Left forelimb (tissue), 1 donor: ENCODE measurements at regions not wholly inside any gene's neighbourhood (a gene's known extent, or its start where the extent isn't known, plus 50 kb on each side); places are given as distances from the start of the nearest gene placed in this dataset.

Experiments used
- DNase-seq: peaks from one replicate; pipeline ENCODE4 v3.0.0-alpha.2; 2018; ENCODE audit warnings: low spot score

- DNase-seq, result no peak
These were observed 138.8 kb downstream of the AASDHPPT start for GRCh38 chr11:106216281-106216680.

DNA sequence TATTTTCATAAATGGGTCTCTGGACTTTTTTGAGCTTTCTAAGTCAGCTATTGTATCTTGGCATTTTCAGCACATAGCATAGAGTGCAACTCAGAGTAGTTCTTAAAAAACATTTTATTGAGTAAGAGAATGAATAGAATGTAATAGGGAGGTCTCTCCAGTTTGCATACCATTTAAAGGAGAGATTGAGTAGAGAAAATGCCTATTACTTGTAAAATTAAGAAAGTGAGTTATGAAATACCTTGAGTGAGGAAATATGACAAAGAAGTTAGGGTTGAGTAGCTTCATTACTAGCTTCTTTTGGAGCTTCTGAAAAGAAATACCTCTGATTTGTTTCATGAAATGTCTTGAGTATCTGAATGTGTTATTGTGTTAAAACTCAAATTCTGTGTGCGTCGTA, 140.0 kb downstream of the AASDHPPT start:
- no peak for DNase-seq

- DNase-seq, result no peak
These were observed 140.6 kb downstream of the AASDHPPT start for GRCh38 chr11:106218106-106218505.

DNA sequence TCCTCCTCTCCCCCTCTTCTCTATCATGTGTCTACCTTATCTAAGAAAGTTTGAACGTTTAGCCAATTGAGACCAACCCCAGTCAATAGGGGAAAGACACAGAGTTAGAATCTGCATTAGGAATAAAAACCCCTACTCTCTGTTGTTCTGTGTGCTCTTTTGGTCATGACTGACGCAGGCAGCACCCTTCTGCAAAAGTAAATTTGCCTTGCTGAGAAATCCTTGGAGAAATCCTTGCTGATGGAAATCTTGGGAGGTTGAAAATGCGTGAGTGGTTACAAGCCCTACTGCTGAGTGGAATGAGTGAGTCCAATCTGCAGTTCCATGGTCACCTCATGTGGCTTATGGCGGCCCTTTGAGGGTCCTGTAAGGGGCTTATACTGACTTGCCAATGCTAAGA, 145.2 kb downstream of the AASDHPPT start:
- DNase-seq, result no peak

DNA sequence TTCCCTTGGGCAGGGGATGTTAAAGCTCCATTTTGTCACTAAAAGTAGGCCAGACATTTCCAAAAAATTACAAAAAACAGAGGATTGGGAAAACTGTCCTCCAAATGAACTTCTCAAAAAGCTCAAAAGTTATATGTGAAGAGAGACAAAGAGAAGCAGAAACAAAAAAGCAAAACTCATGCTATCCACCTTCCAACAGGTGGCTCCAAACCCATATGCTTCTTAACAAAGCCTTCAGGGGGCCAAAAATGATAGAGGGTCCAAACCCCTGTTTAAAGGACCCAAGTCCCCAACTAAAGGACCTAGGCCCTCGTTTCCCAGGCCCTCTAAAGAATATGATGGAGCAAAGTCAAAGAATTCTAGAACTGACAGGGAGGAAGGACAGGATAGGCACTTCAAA, 146.7 kb downstream of the AASDHPPT start:
- no peak for DNase-seq

DNA sequence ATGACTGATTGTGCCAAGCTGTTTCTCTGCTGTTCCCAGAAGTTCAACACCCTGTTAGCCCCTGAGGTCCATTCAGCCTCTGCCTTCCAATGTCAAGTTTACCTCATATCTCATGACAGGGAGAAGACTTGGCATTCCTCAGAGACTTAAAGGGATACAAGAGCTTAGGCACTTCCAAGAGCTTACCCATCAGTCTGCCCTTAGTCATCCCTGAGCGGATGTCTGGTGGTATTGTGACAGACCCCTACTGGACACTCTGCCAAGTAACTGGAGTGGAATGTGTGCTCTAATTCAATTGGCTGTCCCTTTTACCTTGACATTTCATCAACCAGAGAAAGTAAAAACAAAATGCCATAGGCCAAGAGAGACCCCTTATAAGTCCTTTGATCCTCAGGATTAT, 151.5 kb downstream of the AASDHPPT start:
- no peak for DNase-seq

GRCh38 chr11:106231591-106231990, 154.1 kb downstream of the AASDHPPT start:
- no peak for DNase-seq

DNA sequence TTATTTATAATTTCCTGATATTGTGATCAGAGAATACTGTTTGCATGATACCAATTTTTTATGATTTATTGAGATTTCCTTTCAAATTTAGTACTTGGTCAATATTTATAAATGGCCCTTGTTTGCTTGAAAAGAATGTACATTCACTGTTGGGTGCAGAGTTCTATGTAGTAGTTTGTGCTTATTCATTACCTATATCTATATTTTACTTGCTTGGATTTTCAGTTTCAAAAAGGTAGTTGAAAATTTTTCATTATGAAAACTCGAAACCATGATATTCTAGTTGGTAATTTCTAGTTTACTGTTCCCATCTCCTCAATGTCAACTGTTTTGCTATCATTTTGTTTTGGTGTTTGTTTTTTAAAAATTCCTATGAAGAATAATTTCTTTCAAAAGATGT, 155.7 kb downstream of the AASDHPPT start:
- no peak for DNase-seq

- DNase-seq, result no peak
These were observed 157.3 kb downstream of the AASDHPPT start for GRCh38 chr11:106234794-106235193.

DNA sequence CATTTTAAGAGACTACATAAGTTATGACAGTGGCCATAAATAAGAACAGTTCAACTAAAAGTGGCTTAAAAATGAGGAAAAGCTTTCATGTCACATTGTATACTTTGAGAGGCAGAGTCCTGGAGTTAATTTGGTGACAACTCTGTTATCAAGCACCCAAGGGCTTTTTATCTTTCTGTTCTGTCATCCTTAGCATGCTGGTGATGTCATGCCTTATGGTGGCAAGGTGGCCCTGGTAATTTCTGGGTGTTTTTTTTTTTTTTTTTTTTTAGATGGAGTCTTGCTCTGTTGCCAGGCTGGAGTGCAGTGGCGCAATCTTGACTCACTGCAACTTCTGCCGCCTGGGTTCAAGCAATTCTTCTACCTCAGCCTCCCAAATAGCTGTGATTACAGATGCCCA, 158.8 kb downstream of the AASDHPPT start:
- DNase-seq, result no peak

GRCh38 chr11:106238704-106239360, 161.4 kb downstream of the AASDHPPT start:
- DNase-seq, result no peak

- DNase-seq, result no peak
These were observed 164.3 kb downstream of the AASDHPPT start for GRCh38 chr11:106241601-106242257.

DNA sequence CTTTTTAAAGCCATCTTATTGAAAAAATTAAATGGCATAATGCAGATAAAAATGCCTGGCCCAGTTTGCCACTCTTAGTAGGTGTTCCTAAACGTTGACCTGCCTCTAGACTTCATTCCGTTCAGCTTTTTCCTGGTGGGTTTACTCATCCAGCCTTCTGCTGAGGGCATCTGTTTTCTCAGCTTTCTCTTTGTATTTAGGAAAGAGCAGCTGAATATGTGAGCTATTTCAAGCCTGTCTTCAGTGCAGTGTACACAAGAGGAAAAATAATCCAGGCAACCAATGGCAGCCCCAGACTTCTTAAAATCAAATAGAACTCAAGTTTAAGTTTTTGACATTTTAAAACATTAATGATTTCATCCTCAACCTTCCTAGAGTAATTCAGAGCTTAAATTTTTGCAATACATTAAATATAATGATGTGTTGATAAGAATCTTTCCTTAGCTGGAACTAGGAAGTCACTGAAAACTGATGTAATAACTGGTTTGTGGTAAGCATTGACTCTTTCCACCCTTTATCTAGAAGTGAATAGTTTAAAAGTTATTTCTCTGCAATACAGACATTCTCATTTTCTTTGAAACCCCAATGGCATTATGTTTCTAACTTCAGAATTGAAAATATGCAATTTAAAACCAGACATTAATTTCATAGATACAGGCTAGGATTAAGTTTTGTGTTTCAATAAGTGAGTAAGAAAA, 165.4 kb downstream of the AASDHPPT start:
- DNase-seq, result no peak

DNA sequence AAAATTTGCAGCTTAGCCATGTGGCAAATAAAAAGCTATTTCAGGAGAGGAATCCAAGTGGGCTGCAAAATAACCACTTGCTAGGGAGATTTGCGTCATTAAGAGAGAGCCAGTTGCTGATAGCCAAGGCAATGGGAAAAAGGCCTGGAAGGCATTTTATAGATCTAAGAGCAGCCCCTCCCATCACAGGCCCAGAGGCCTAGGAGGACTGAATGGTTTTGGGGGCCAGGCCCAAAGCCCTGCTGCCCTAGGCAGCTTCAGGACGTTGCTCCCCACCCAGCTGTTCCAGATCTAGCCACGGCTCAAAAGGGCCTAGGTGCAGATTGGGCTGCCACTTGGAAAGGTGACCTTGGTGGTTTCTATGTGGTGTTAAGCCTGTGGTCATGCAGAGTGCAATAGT, 169.0 kb downstream of the AASDHPPT start:
- DNase-seq, result no peak

- DNase-seq, result no peak
These were observed 172.3 kb downstream of the AASDHPPT start for GRCh38 chr11:106249617-106250239.

DNA sequence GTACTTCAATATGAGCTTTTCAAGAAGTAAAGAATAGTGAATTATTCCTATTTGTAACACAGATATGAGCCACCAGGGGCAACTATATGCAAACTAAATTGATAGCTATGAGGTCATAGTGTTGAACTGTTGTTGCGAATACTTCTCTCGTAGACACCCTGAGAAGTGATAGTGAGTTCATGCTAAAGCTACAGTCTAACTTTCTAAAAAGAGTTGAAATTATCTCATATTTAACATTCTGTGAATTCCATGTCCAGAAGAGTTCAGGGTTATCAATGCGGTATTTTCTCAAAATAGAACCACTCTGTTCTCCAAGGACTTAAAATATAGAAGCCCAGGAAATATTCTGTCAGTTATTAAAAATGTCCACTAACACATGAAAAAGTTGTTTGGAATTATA, 185.4 kb downstream of the AASDHPPT start:
- no peak for DNase-seq

DNA sequence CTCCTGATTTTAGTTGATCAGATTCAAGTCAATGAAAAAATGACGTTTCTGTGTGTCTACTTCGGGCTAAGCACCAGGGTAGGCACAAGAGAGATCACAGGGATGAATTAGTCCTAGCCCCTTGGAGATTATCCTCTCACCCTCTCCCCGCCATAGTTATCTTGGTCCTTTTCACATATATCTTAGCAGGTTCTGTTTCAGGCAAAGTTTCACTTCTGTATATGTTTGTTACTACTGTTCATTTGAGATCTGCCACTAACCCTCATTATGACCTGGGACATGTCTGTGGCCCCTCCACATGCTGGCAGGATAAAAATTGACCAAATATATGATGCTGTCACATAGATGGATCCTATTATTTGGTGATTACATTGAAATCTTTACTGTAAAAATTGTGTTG, 186.1 kb downstream of the AASDHPPT start:
- no peak for DNase-seq

- no peak for DNase-seq
These were observed 193.6 kb downstream of the AASDHPPT start for GRCh38 chr11:106271086-106271485.

DNA sequence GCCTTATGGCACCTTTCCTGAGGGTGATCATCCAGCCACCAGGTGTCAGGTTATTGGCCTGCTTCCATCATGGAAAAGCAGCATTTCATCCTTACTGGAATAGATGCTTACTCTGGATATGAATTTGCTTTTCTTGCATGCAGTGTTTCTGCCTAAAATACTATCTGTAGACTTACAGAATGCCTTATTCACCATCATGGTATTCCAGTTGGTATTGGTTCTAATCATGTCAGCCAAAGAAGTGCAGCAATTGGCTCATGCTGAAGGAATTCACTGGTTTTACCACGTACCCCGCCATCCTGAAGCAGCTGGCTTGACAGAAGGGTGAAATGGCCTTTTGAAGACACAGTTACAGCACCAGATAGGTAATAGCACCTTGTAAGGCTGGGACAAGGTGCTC, 194.2 kb downstream of the AASDHPPT start:
- no peak for DNase-seq

DNA sequence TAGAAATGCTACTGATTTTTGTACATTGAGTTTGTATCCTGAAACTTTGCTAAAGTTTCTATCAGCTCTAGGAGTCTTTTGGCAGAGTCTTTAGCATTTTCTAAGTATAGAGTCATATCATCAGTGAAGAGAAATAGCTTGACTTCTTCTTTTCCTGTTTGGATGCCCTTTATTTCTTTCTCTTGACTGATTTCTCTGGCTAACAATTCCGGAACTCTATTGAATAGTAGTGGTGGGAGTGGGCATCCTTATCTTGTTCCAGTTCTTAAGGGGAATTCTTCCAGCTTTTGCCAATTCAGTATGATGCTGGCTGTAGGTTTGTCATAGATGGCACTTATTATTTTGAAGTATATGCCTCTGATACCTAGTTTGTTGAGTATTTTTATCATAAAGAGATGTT, 197.7 kb downstream of the AASDHPPT start:
- DNase-seq, result no peak

GRCh38 chr11:106276126-106276525, 198.7 kb downstream of the AASDHPPT start:
- no peak for DNase-seq

GRCh38 chr11:106276859-106277436, 199.5 kb downstream of the AASDHPPT start:
- DNase-seq, result no peak

- no peak for DNase-seq
These were observed 200.0 kb downstream of the AASDHPPT start for GRCh38 chr11:106277484-106277883.
